H1 (cell line): ENCODE measurements at regions not wholly inside any gene's neighbourhood (a gene's known extent, or its start where the extent isn't known, plus 50 kb on each side); places are given as distances from the start of the nearest gene placed in this dataset.

Experiments
- ASH2L ChIP-seq: fragments of 200-600, 300-600 bp; sonication (generic); IDR thresholded peaks from one replicate; pipeline ENCODE4 v1.7.1; 2017; ENCODE audit warnings: low read length
- CBX8 ChIP-seq: fragments of 300-800, 300-1000 bp; sonication (generic); IDR thresholded peaks from 2 replicates; pipeline ENCODE4 v1.7.1; 2016; ENCODE audit warnings: low read depth, low read length, borderline replicate concordance
- CHD1 ChIP-seq: IDR thresholded peaks from 2 replicates; pipeline ENCODE4 v1.6.1; 2012; ENCODE audit warnings: low read depth, low read length, improper control_type of control experiment
- EGR1 ChIP-seq: IDR thresholded peaks from 2 replicates; pipeline ENCODE4 v1.6.1; 2011; ENCODE audit warnings: low read depth, low read length, borderline replicate concordance
- FOSL1 ChIP-seq: IDR thresholded peaks from 2 replicates; pipeline ENCODE4 v1.6.1; 2011; ENCODE audit warnings: mild to moderate bottlenecking, low read depth, low read length, moderate library complexity; ENCODE audit not compliant: insufficient read depth
- GABPA ChIP-seq: IDR thresholded peaks from 2 replicates; pipeline ENCODE4 v1.6.1; 2011; ENCODE audit warnings: mild to moderate bottlenecking, low read length, moderate library complexity, borderline replicate concordance; ENCODE audit not compliant: insufficient read depth
- HDAC2 ChIP-seq, 2 experiments: fragments of 300-600 bp in 1 of 2; sonication (generic) in 1 of 2; IDR thresholded peaks; 2 replicates each; pipeline ENCODE4 v1.6.1; 2011 to 2012; ENCODE audit warnings: low read depth in 2 of 2, low read length in 2 of 2, mild to moderate bottlenecking in 2 of 2, moderate library complexity in 2 of 2, borderline replicate concordance in 1 of 2, inconsistent platforms in 1 of 2
- KDM5A ChIP-seq: fragments of 200-600 bp; IDR thresholded peaks from 2 replicates; pipeline ENCODE4 v1.7.1; 2012; ENCODE audit warnings: mild to moderate bottlenecking, low read length, inconsistent platforms, mixed read lengths
- MAFK ChIP-seq: IDR thresholded peaks from 2 replicates; pipeline ENCODE4 v1.6.1; 2012; ENCODE audit warnings: low read depth, mild to moderate bottlenecking, improper control_type of control experiment, low read length
- NANOG ChIP-seq: IDR thresholded peaks from 2 replicates; pipeline ENCODE4 v1.6.1; 2011; ENCODE audit warnings: low read length, low read depth, mild to moderate bottlenecking, inconsistent platforms; ENCODE audit not compliant: insufficient read depth, poor library complexity, severe bottlenecking
- POLR2A ChIP-seq, 2 experiments: IDR thresholded peaks; 1 replicate in 1 of 2; 2 replicates in 1 of 2; pipeline ENCODE4 v1.6.1; 2011; ENCODE audit warnings: low read depth in 2 of 2, low read length in 2 of 2, mild to moderate bottlenecking in 2 of 2; ENCODE audit errors: control extremely low read depth in 1 of 2
- RFX5 ChIP-seq: IDR thresholded peaks from 2 replicates; pipeline ENCODE4 v1.6.1; 2011; ENCODE audit warnings: low read depth, low read length, improper control_type of control experiment, borderline replicate concordance
- RNF2 ChIP-seq: fragments of 200-900, 300-1000 bp; sonication (generic); IDR thresholded peaks from 2 replicates; pipeline ENCODE4 v1.7.1; 2016; ENCODE audit warnings: borderline replicate concordance, low read depth, mild to moderate bottlenecking, antibody characterized with exemption, low read length; ENCODE audit not compliant: poor library complexity, severe bottlenecking; ENCODE audit errors: missing control alignments
- SAP30 ChIP-seq: fragments of 300-600 bp; sonication (generic); IDR thresholded peaks from 2 replicates; pipeline ENCODE4 v1.7.1; 2012; ENCODE audit warnings: low read length, moderate library complexity, mild to moderate bottlenecking, inconsistent platforms; ENCODE audit not compliant: insufficient read depth, insufficient replicate concordance
- SP1 ChIP-seq: IDR thresholded peaks from 2 replicates; pipeline ENCODE4 v1.6.1; 2011; ENCODE audit warnings: low read depth, low read length
- SP2 ChIP-seq: IDR thresholded peaks from 2 replicates; pipeline ENCODE4 v1.6.1; 2012; ENCODE audit warnings: mild to moderate bottlenecking, low read length, inconsistent platforms
- TAF7 ChIP-seq: optimal IDR thresholded peaks from 2 replicates; pipeline ENCODE3; 2011; ENCODE audit warnings: low read depth, mild to moderate bottlenecking, inconsistent platforms, low read length, moderate library complexity, borderline replicate concordance
- TBP ChIP-seq: IDR thresholded peaks from 2 replicates; pipeline ENCODE4 v1.6.1; 2011; ENCODE audit warnings: low read depth, low read length, improper control_type of control experiment
- TEAD4 ChIP-seq: IDR thresholded peaks from 2 replicates; pipeline ENCODE4 v1.6.1; 2012; ENCODE audit warnings: low read depth, low read length, inconsistent platforms, mixed read lengths
- USF2 ChIP-seq: IDR thresholded peaks from 2 replicates; pipeline ENCODE4 v1.6.1; 2011; ENCODE audit warnings: low read length, improper control_type of control experiment
- TF ChIP-seq, protein P1 (sequence below): IDR thresholded peaks from 2 replicates; pipeline ENCODE4 v1.6.1; 2012; ENCODE audit warnings: low read length, inconsistent platforms

DNA sequence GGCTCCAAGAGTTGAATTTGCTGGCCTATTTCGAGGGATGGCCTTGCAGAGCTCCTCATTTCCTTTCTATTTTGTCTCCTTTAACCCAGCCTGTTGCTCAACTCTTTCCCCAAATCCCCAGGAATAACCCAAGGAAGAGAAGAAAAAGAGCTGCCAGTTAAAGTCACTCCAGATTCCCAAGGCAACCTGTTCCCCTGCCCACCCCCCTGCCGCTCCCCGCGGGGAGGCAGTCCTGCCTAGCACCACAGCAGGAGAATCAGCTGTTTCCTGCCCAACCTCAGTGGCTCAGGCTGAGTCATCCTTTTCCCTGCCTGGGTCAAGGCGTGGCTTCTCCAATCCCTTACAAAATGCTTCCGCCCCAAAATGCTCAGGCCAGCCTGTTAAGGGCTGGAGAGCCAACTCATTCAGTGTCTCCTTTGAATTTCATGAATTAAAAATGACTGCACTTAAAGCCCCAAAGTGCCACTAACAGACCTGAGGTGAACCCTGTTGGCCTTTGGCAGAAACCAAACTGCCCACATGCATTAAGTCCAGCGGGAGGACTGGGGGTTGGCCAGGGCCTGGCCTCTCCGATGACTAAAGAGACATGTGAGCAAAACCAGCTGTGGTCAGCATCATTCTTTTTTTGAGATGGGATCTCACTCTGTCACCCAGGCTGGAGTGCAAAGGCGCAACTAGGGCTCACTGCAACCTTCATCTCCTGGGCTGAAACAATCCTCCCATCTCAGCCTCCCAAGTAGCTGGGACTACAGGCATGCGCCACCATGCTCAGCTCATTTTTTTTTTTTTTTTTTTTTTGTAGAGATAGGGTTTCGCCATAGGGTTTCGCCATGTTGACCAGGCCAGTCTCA, 83.2 kb upstream of the KIF5B start (continued):
- TF ChIP-seq EGR1: no peak
- TF ChIP-seq SP2: no peak
- TF ChIP-seq POLR2A (IDR thresholded peaks at IDR 0.05; ENCODE audit: control extremely low read depth in 1 of 2, low read depth in 2 of 2, low read length in 2 of 2): peak; percentile 24 to 41; a peak in 2 of 3 replicates
- no peak for TF ChIP-seq FOSL1
- TF ChIP-seq KDM5A: no peak
- no peak for TF ChIP-seq RNF2
- TF ChIP-seq RFX5: peak; percentile 52; the same call in 1 of the 2 replicates
- TF ChIP-seq HDAC2 (IDR thresholded peaks at IDR 0.05; ENCODE audit: borderline replicate concordance in 1 of 2, low read depth in 2 of 2, low read length in 2 of 2): 0 out of 4 replicates have a peak, but pooled peaks of 1 of the 2 experiments have one; percentile 86
- TF ChIP-seq SP1: 0 out of 2 replicates have a peak, but pooled peaks have one; percentile 29
- no peak for TF ChIP-seq CBX8
- no peak for TF ChIP-seq TEAD4
- TF ChIP-seq GABPA: no peak
- TF ChIP-seq USF2: no peak
- TF ChIP-seq, protein P1, sequence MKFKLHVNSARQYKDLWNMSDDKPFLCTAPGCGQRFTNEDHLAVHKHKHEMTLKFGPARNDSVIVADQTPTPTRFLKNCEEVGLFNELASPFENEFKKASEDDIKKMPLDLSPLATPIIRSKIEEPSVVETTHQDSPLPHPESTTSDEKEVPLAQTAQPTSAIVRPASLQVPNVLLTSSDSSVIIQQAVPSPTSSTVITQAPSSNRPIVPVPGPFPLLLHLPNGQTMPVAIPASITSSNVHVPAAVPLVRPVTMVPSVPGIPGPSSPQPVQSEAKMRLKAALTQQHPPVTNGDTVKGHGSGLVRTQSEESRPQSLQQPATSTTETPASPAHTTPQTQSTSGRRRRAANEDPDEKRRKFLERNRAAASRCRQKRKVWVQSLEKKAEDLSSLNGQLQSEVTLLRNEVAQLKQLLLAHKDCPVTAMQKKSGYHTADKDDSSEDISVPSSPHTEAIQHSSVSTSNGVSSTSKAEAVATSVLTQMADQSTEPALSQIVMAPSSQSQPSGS: no peak
- no peak for TF ChIP-seq TAF7
- no peak for TF ChIP-seq TBP
- TF ChIP-seq CHD1: no peak
- TF ChIP-seq MAFK: peak; percentile 89; the same call in 1 of the 2 replicates
- TF ChIP-seq NANOG: no peak
- TF ChIP-seq SAP30: no peak
- no peak for TF ChIP-seq ASH2L
